Chondrocyte (in vitro differentiated cells): ENCODE measurements at regions not wholly inside any gene's neighbourhood (a gene's known extent, or its start where the extent isn't known, plus 50 kb on each side); places are given as distances from the start of the nearest gene placed in this dataset.
"Not testable (repeated sequence)": the region's sequence is repeated elsewhere in the genome, so short reads cannot be mapped to it uniquely, and the experiment has no call there.

ENCODE experiments used
- DNase-seq: peaks from one replicate; pipeline ENCODE4 v3.0.0; 2021; ENCODE audit warnings: mixed read lengths, low spot score
- H3K27ac Mint-ChIP-seq: one replicate; pipeline ENCODE4 v1.8.0; 2021; ENCODE audit warnings: mild to moderate bottlenecking, moderate library complexity, mixed read lengths; ENCODE audit not compliant: unreplicated experiment
- H3K27me3 Mint-ChIP-seq: 2 replicates; pipeline ENCODE4 v1.8.0; 2021; ENCODE audit warnings: low read depth, mixed read lengths
- H3K36me3 Mint-ChIP-seq: 2 replicates; pipeline ENCODE4 v1.8.0; 2021; ENCODE audit warnings: low read depth, mixed read lengths
- H3K4me1 Mint-ChIP-seq: 2 replicates; pipeline ENCODE4 v1.8.0; 2021; ENCODE audit warnings: low read depth, mild to moderate bottlenecking, mixed read lengths
- H3K4me3 Mint-ChIP-seq: one replicate; pipeline ENCODE4 v1.8.0; 2021; ENCODE audit warnings: mild to moderate bottlenecking, moderate library complexity, mixed read lengths; ENCODE audit not compliant: unreplicated experiment
- H3K9me3 Mint-ChIP-seq: 2 replicates; pipeline ENCODE4 v1.8.0; 2021; ENCODE audit warnings: low read depth, mixed read lengths
- TF ChIP-seq, protein P1 (sequence below): fragments of 200-600 bp; sonication (generic); IDR thresholded peaks from 2 replicates; pipeline ENCODE4 v1.5.0; 2021; ENCODE audit warnings: antibody characterized with exemption, mild to moderate bottlenecking, moderate library complexity

- Mint-ChIP-seq H3K36me3 (no peaks in the 10 kb centered on the region), H3K27me3 (no peaks in the 10 kb centered on the region), H3K9me3 (no peaks in the 10 kb centered on the region), H3K27ac (no peak overlapping the region), H3K4me3 (no peak overlapping the region), H3K4me1 (no peaks in the 10 kb centered on the region)
- no peak for DNase-seq
- TF ChIP-seq, protein P1, sequence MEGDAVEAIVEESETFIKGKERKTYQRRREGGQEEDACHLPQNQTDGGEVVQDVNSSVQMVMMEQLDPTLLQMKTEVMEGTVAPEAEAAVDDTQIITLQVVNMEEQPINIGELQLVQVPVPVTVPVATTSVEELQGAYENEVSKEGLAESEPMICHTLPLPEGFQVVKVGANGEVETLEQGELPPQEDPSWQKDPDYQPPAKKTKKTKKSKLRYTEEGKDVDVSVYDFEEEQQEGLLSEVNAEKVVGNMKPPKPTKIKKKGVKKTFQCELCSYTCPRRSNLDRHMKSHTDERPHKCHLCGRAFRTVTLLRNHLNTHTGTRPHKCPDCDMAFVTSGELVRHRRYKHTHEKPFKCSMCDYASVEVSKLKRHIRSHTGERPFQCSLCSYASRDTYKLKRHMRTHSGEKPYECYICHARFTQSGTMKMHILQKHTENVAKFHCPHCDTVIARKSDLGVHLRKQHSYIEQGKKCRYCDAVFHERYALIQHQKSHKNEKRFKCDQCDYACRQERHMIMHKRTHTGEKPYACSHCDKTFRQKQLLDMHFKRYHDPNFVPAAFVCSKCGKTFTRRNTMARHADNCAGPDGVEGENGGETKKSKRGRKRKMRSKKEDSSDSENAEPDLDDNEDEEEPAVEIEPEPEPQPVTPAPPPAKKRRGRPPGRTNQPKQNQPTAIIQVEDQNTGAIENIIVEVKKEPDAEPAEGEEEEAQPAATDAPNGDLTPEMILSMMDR = no peak
Measured at GRCh38 chr12:105888696-105889095, 250.1 kb downstream of the NUAK1 start.

GRCh38 chr12:105892362-105892910 lies 246.3 kb downstream of the NUAK1 start:
- TF ChIP-seq, protein P1 = no peak
- H3K27ac Mint-ChIP-seq = no peak overlapping the region
- no peak for DNase-seq
- H3K4me3 Mint-ChIP-seq = no peak overlapping the region
- H3K36me3 Mint-ChIP-seq = no peaks in the 10 kb centered on the region
- no peaks in the 10 kb centered on the region for H3K9me3 Mint-ChIP-seq
- no peaks in the 10 kb centered on the region for H3K27me3 Mint-ChIP-seq
- H3K4me1 Mint-ChIP-seq = no peaks in the 10 kb centered on the region

GRCh38 chr12:105895197-105895832 lies 243.4 kb downstream of the NUAK1 start:
- H3K4me1 Mint-ChIP-seq, H3K27me3 Mint-ChIP-seq, H3K4me3 Mint-ChIP-seq, H3K27ac Mint-ChIP-seq, H3K36me3 Mint-ChIP-seq, H3K9me3 Mint-ChIP-seq, DNase-seq: not testable (repeated sequence)

- Mint-ChIP-seq H3K4me3 (no peak overlapping the region), H3K27me3 (no peaks in the 10 kb centered on the region), H3K4me1 (no peaks in the 10 kb centered on the region), H3K36me3 (no peaks in the 10 kb centered on the region), H3K9me3 (no peaks in the 10 kb centered on the region), H3K27ac (no peak overlapping the region)
- no peak for DNase-seq
- TF ChIP-seq, protein P1 = no peak
Measured at GRCh38 chr12:105897311-105897725, 241.4 kb downstream of the NUAK1 start.

DNA sequence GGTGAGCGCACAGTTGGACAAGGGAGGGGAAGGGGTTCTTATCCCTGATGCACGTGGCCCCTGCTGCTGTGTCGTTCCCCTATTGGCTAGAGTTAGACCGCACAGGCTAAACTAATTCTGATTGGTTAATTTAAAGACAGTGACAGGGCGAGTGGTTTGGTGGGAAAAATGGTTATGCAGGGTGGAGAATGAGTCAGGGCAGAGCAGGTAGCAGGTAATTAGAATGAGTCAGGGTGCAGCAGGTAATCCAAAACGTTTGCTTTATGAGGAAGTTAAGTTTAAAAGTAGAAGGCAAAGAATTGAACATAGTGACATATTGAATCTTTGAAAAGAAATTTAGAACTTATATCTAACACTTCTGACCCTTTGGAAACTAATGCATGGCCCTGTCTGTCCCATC lies 240.5 kb downstream of the NUAK1 start:
- H3K4me3 Mint-ChIP-seq, DNase-seq, H3K27ac Mint-ChIP-seq, H3K4me1 Mint-ChIP-seq, H3K36me3 Mint-ChIP-seq, H3K9me3 Mint-ChIP-seq, H3K27me3 Mint-ChIP-seq: not testable (repeated sequence)

DNA sequence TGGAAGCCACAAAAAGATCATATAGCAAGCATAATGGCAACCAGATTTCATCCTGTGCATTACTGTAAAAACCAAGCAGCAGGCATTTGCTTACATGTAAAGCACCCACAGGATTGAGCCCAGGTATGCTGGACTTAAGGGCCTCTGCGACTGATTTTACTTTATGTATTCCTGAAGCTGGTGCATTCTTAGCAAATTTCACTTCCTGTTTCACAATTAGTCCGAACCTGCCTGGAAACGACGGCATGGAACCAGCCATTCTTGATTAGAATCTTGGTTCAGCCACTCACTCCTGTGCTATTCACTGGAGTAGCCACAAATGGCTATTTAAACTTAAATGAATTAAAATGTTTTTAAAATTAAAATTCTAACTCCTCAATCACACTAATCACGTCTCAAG lies 239.2 kb downstream of the NUAK1 start:
- no peak for DNase-seq
- H3K9me3 Mint-ChIP-seq = peaks cover 3% of the 10 kb centered on the region
- no peak overlapping the region for H3K4me3 Mint-ChIP-seq
- no peaks in the 10 kb centered on the region for H3K36me3 Mint-ChIP-seq
- TF ChIP-seq, protein P1 = no peak
- no peaks in the 10 kb centered on the region for H3K27me3 Mint-ChIP-seq
- H3K4me1 Mint-ChIP-seq = peaks cover 6% of the 10 kb centered on the region
- H3K27ac Mint-ChIP-seq = no peak overlapping the region
